Endothelial cell of umbilical vein (primary cell): ENCODE measurements at regions not wholly inside any gene's neighbourhood (a gene's known extent, or its start where the extent isn't known, plus 50 kb on each side); places are given as distances from the start of the nearest gene placed in this dataset.

Experiments
- BruUV-seq: library from RNA; stranded (reverse); fragments of 400-500 nt; replicated peaks from 2 replicates; lab custom pipeline; 2021; lab: Mats Ljungman, UMichigan
- CTCF ChIA-PET: fragments of 300-600, 350-600 bp; sonication (Branson Sonifier 250); formaldehyde crosslinking; loops from one replicate; lab custom pipeline; 2021; ENCODE audit warnings: antibody characterized with exemption, inconsistent platforms; lab: Charles Lee
- POLR2A ChIA-PET: fragments of 300-600, 350-600 bp; sonication (Branson Sonifier 250); formaldehyde crosslinking; loops from one replicate; lab custom pipeline; 2021; ENCODE audit warnings: antibody characterized with exemption, inconsistent platforms; lab: Charles Lee
- DNase-seq: peaks from one replicate; pipeline ENCODE4 v3.0.0-alpha.2; 2011; ENCODE audit warnings: low read depth, low spot score
- FAIRE-seq: peaks from 2 replicates; lab custom pipeline; 2011; peaks lifted over from hg19 to GRCh38; lab: Jason Lieb, UNC
- H2AFZ ChIP-seq: 2 replicates; pipeline ENCODE4 v1.6.0; 2012; ENCODE audit warnings: low read depth, low read length, control low read depth, inconsistent platforms
- H3K27ac ChIP-seq: 2 replicates; pipeline ENCODE4 v1.5.1; 2011; ENCODE audit warnings: low read depth, mild to moderate bottlenecking, control low read depth, low read length, moderate library complexity; ENCODE audit not compliant: insufficient read depth
- H3K27me3 ChIP-seq, 2 experiments: 2 replicates each; pipeline versions ENCODE4 v1.6.0 to v1.6.1; 2011; ENCODE audit warnings: low read length in 2 of 2, mixed read lengths in 1 of 2; ENCODE audit not compliant: control insufficient read depth in 2 of 2, insufficient read depth in 2 of 2
- H3K36me3 ChIP-seq, 2 experiments: 2 replicates in 1 of 2; 3 replicates in 1 of 2; pipeline ENCODE4 v1.5.1; 2011; ENCODE audit warnings: low read length in 2 of 2, mild to moderate bottlenecking in 1 of 2, moderate library complexity in 1 of 2; ENCODE audit not compliant: control insufficient read depth in 2 of 2, insufficient read depth in 2 of 2; ENCODE audit errors: extremely low read depth in 1 of 2
- H3K4me1 ChIP-seq: 3 replicates; pipeline ENCODE4 v1.5.1; 2011; ENCODE audit warnings: mild to moderate bottlenecking, low read length; ENCODE audit not compliant: control insufficient read depth, insufficient read depth; ENCODE audit errors: extremely low read depth
- H3K4me2 ChIP-seq: 2 replicates; pipeline ENCODE4 v1.6.1; 2011; ENCODE audit warnings: low read length, control low read depth, mixed read lengths; ENCODE audit not compliant: insufficient read depth
- H3K4me3 ChIP-seq, 3 experiments: fragments of 200-600 bp in 1 of 3; sonication (generic), shearing (Covaris generic) in 1 of 3; replicated peaks in 1 of 3; 2 replicates each; pipeline ENCODE4 v1.5.1; 2011 to 2016; ENCODE audit warnings: control low read depth in 3 of 3, low read length in 3 of 3, mild to moderate bottlenecking in 2 of 3, inconsistent platforms in 1 of 3, low read depth in 1 of 3, moderate library complexity in 1 of 3; ENCODE audit not compliant: insufficient read depth in 1 of 3
- H3K79me2 ChIP-seq: 2 replicates; pipeline ENCODE4 v1.6.0; 2012; ENCODE audit warnings: low read length, inconsistent platforms; ENCODE audit not compliant: control insufficient read depth, insufficient read depth
- H3K9ac ChIP-seq: replicated peaks from 2 replicates; pipeline ENCODE3; 2011; ENCODE audit warnings: low read length, control low read depth; ENCODE audit not compliant: insufficient read depth; ENCODE audit errors: extremely low read depth
- H3K9me1 ChIP-seq: replicated peaks from 3 replicates; pipeline ENCODE4 v1.6.0; 2011; ENCODE audit warnings: mild to moderate bottlenecking, low read length; ENCODE audit not compliant: control insufficient read depth, insufficient read depth; ENCODE audit errors: extremely low read depth
- H3K9me3 ChIP-seq: replicated peaks from 2 replicates; pipeline ENCODE4 v1.5.1; 2012; ENCODE audit warnings: low read length, inconsistent platforms; ENCODE audit not compliant: control insufficient read depth, insufficient read depth
- H4K20me1 ChIP-seq: replicated peaks from 2 replicates; pipeline ENCODE3; 2011; ENCODE audit warnings: mild to moderate bottlenecking, low read length; ENCODE audit not compliant: control insufficient read depth, insufficient read depth; ENCODE audit errors: extremely low read depth
- CTCF ChIP-seq, 2 donors: IDR thresholded peaks; 1 replicate in 1 of 2; 2 replicates in 1 of 2; pipeline ENCODE4 v1.5.1; 2011; ENCODE audit warnings: low read length in 2 of 2, mild to moderate bottlenecking in 2 of 2, moderate library complexity in 2 of 2, control low read depth in 1 of 2, inconsistent platforms in 1 of 2, low read depth in 1 of 2; ENCODE audit not compliant: insufficient read depth in 1 of 2; ENCODE audit errors: extremely low read depth in 1 of 2
- EZH2 ChIP-seq: IDR thresholded peaks from 2 replicates; pipeline ENCODE4 v1.6.1; 2012; ENCODE audit warnings: borderline replicate concordance, low read depth, mild to moderate bottlenecking, moderate library complexity, low read length, inconsistent platforms; ENCODE audit not compliant: severe bottlenecking
- FOS ChIP-seq: IDR thresholded peaks from 2 replicates; pipeline ENCODE4 v1.6.1; 2011; ENCODE audit warnings: mild to moderate bottlenecking, low read length, moderate library complexity, borderline replicate concordance; ENCODE audit not compliant: insufficient read depth
- GATA2 ChIP-seq: IDR thresholded peaks from 2 replicates; pipeline ENCODE4 v1.7.0; 2011; ENCODE audit warnings: low read depth, mild to moderate bottlenecking, moderate library complexity, mixed read lengths, low read length; ENCODE audit not compliant: insufficient read length, insufficient read depth
- JUN ChIP-seq: IDR thresholded peaks from 2 replicates; pipeline ENCODE4 v1.6.1; 2011; ENCODE audit warnings: borderline replicate concordance, low read depth; ENCODE audit not compliant: insufficient read length, insufficient read depth
- MAX ChIP-seq: IDR thresholded peaks from 2 replicates; pipeline ENCODE4 v1.6.1; 2011; ENCODE audit not compliant: insufficient read depth, insufficient read length
- MYC ChIP-seq: IDR thresholded peaks from one replicate; pipeline ENCODE4 v1.6.1; 2011; ENCODE audit warnings: mild to moderate bottlenecking, low read depth, low read length
- POLR2A ChIP-seq: IDR thresholded peaks from 2 replicates; pipeline ENCODE4 v1.6.1; 2012; ENCODE audit warnings: low read depth, mild to moderate bottlenecking, control low read depth, low read length
- POLR2AphosphoS5 ChIP-seq: IDR thresholded peaks from 2 replicates; pipeline ENCODE4 v1.6.1; 2012; ENCODE audit warnings: low read depth, mild to moderate bottlenecking, control low read depth, low read length, moderate library complexity; ENCODE audit not compliant: insufficient read depth
- dilution Hi-C: fragments of 300-500 bp; cut with MboI; formaldehyde crosslinking; loops from one replicate; pipeline ENCODE4 v1.15.0; 2019; ENCODE audit warnings: low sequenced_read_pairs; ENCODE audit not compliant: extremely low pct_ligation_motif_present
- intact Hi-C: fragments of 100-400 bp; cut with micrococcal nuclease; formaldehyde crosslinking; loops from one replicate; pipeline ENCODE4 v1.10.0; 2022

GRCh38 chr4:81751531-81752289, 280.0 kb upstream of the RASGEF1B start:
- DNase-seq: no peak
- H3K4me3 ChIP-seq: no peak overlapping the region
- BruUV-seq: no TSS peak
- no peaks in the 10 kb centered on the region for H3K27me3 ChIP-seq
- no peaks in the 10 kb centered on the region for H4K20me1 ChIP-seq
- intact Hi-C loops: no loop called here
- H3K4me1 ChIP-seq: peaks cover 9% of the 10 kb centered on the region
- CTCF ChIA-PET: no interaction called here
- FAIRE-seq: no peak
- no peak overlapping the region for H2AFZ ChIP-seq
- H3K9me3 ChIP-seq: no peaks in the 10 kb centered on the region
- dilution Hi-C loops: no loop called here
- no peaks in the 10 kb centered on the region for H3K9me1 ChIP-seq
- H3K9ac ChIP-seq: no peak overlapping the region
- H3K4me2 ChIP-seq: no peak overlapping the region
- no peak overlapping the region for H3K27ac ChIP-seq
- POLR2A ChIA-PET: no interaction called here
- H3K79me2 ChIP-seq: no peaks in the 10 kb centered on the region
- no peak for TF ChIP-seq EZH2
- TF ChIP-seq CTCF (IDR thresholded peaks at IDR 0.05; ENCODE audit: extremely low read depth in 1 of 2, insufficient read depth in 1 of 2, low read depth in 1 of 2, low read length in 2 of 2): no peak
- TF ChIP-seq JUN: no peak
- TF ChIP-seq FOS: no peak
- no peak for TF ChIP-seq GATA2
- no peak for TF ChIP-seq POLR2AphosphoS5
- TF ChIP-seq POLR2A: no peak
- TF ChIP-seq MAX: no peak
- no peak for TF ChIP-seq MYC
- no peaks in the 10 kb centered on the region for H3K36me3 ChIP-seq
